GM12878 (cell line): ENCODE measurements at regions not wholly inside any gene's neighbourhood (a gene's known extent, or its start where the extent isn't known, plus 50 kb on each side); places are given as distances from the start of the nearest gene placed in this dataset.

Experiments
- ATAC-seq: fragments of 200-7000 bp; cut with Tn5 transposase; 3 replicates; pipeline ENCODE4 v1.9.1; 2020; ENCODE audit warnings: mild to moderate bottlenecking, moderate library complexity
- BruUV-seq: library from RNA; stranded (reverse); fragments of 400-500 nt; replicated peaks from 2 replicates; lab custom pipeline; 2021; lab: Mats Ljungman, UMichigan
- CTCF ChIA-PET: fragments of 300-600 bp; sonication (Branson Sonifier 250); formaldehyde crosslinking; extraction: SDS; loops from one replicate; lab custom pipeline; 2021; ENCODE audit warnings: inconsistent platforms; lab: Yijun Ruan, JAX
- POLR2A ChIA-PET: fragments of 350-600 bp; formaldehyde crosslinking; extraction: SDS; loops from one replicate; lab custom pipeline; 2021; ENCODE audit warnings: inconsistent platforms; lab: Charles Lee
- RAD21 ChIA-PET: fragments of 300-600 bp; sonication (Branson Sonifier 250); formaldehyde crosslinking; loops from one replicate; lab custom pipeline; 2023; ENCODE audit warnings: antibody characterized with exemption; ENCODE audit not compliant: unreplicated experiment; lab: Charles Lee
- SMC1A ChIA-PET: fragments of 300-600 bp; sonication (Branson Sonifier 250); formaldehyde crosslinking; loops from one replicate; lab custom pipeline; 2023; ENCODE audit not compliant: unreplicated experiment, uncharacterized antibody; lab: Charles Lee
- DNase-seq: peaks from one replicate; pipeline ENCODE4 v3.0.0-alpha.2; 2011; ENCODE audit warnings: low read depth, low spot score
- FAIRE-seq: peaks from 3 replicates; lab custom pipeline; 2011; peaks lifted over from hg19 to GRCh38; lab: Jason Lieb, UNC
- H2AFZ ChIP-seq: 2 replicates; pipeline ENCODE4 v1.6.0; 2011; ENCODE audit warnings: low read depth, low read length, control low read depth; ENCODE audit not compliant: control insufficient read depth
- H3K27ac ChIP-seq: 2 replicates; pipeline ENCODE4 v1.5.1; 2011; ENCODE audit warnings: control low read depth; ENCODE audit not compliant: control insufficient read depth, insufficient read depth
- H3K27me3 ChIP-seq, 2 experiments: replicated peaks in 1 of 2; 2 replicates each; pipeline versions ENCODE4 v1.6.0 to v1.6.1; 2011; ENCODE audit warnings: low read length in 1 of 2; ENCODE audit not compliant: control insufficient read depth in 2 of 2, insufficient read depth in 2 of 2
- H3K36me3 ChIP-seq, 2 experiments: 2 replicates each; pipeline ENCODE4 v1.5.1; 2011; ENCODE audit warnings: low read length in 1 of 2; ENCODE audit not compliant: control insufficient read depth in 2 of 2, insufficient read depth in 2 of 2
- H3K4me1 ChIP-seq: 2 replicates; pipeline ENCODE4 v1.6.1; 2011; ENCODE audit warnings: mild to moderate bottlenecking, low read length, moderate library complexity, mixed read lengths; ENCODE audit not compliant: control insufficient read depth, insufficient read depth
- H3K4me2 ChIP-seq: 2 replicates; pipeline ENCODE4 v1.6.0; 2011; ENCODE audit warnings: control low read depth; ENCODE audit not compliant: control insufficient read depth, insufficient read depth
- H3K4me3 ChIP-seq: fragments of 200-600 bp; sonication (generic); 2 replicates; pipeline ENCODE4 v1.5.1; 2016
- H3K79me2 ChIP-seq: 2 replicates; pipeline ENCODE4 v1.6.0; 2011; ENCODE audit warnings: low read length; ENCODE audit not compliant: control insufficient read depth, insufficient read depth
- H3K9ac ChIP-seq: 2 replicates; pipeline ENCODE4 v1.8.0; 2011; ENCODE audit warnings: low read length, control low read depth, mixed read lengths; ENCODE audit not compliant: control insufficient read depth, insufficient read depth
- H3K9me3 ChIP-seq: replicated peaks from 3 replicates; pipeline ENCODE4 v1.5.1; 2011; ENCODE audit warnings: mild to moderate bottlenecking, low read length; ENCODE audit not compliant: control insufficient read depth, insufficient read depth
- H4K20me1 ChIP-seq: 2 replicates; pipeline ENCODE4 v1.6.0; 2011; ENCODE audit not compliant: control insufficient read depth, insufficient read depth
- CEBPB ChIP-seq, 2 experiments: fragments of 150-350 bp in 1 of 2; IDR thresholded peaks; 2 replicates each; pipeline ENCODE4 v1.6.1; 2012 to 2014; ENCODE audit warnings: low read depth in 2 of 2, low read length in 2 of 2, borderline replicate concordance in 1 of 2, inconsistent platforms in 1 of 2
- CHD2 ChIP-seq: IDR thresholded peaks from 2 replicates; pipeline ENCODE4 v1.6.1; 2011; ENCODE audit warnings: low read depth, low read length, improper control_type of control experiment, borderline replicate concordance
- CUX1 ChIP-seq: IDR thresholded peaks from 2 replicates; pipeline ENCODE4 v1.6.1; 2012; ENCODE audit warnings: improper control_type of control experiment, low read depth, low read length; ENCODE audit not compliant: insufficient replicate concordance
- FOXK2 ChIP-seq: fragments of 450-650 bp; IDR thresholded peaks from 2 replicates; pipeline ENCODE4 v1.6.1; 2017; ENCODE audit warnings: mild to moderate bottlenecking, moderate library complexity
- HCFC1 ChIP-seq: fragments of 150-350 bp; IDR thresholded peaks from 2 replicates; pipeline ENCODE4 v1.6.1; 2014; ENCODE audit warnings: low read length
- KDM1A ChIP-seq: fragments of 200-600 bp; sonication (generic); IDR thresholded peaks from 2 replicates; pipeline ENCODE4 v1.6.1; 2016; ENCODE audit warnings: borderline replicate concordance
- MXI1 ChIP-seq: fragments of 150-350 bp; IDR thresholded peaks from 2 replicates; pipeline ENCODE4 v1.6.1; 2011; ENCODE audit warnings: low read depth, mild to moderate bottlenecking, inconsistent platforms, low read length, improper control_type of control experiment
- PKNOX1 ChIP-seq: fragments of 450-650 bp; IDR thresholded peaks from 2 replicates; pipeline ENCODE4 v1.6.1; 2016; ENCODE audit warnings: mild to moderate bottlenecking
- SMARCA5 ChIP-seq: fragments of 450-650 bp; IDR thresholded peaks from 2 replicates; pipeline ENCODE4 v1.6.1; 2017; ENCODE audit warnings: mild to moderate bottlenecking
- YBX1 ChIP-seq: fragments of 450-650 bp; IDR thresholded peaks from 2 replicates; pipeline ENCODE4 v1.6.1; 2016; ENCODE audit warnings: antibody characterized with exemption
- WGBS: methylation state at CpG from one replicate; pipeline ENCODE4 v1.1.6; 2016; ENCODE audit warnings: low lambda C conversion rate; ENCODE audit not compliant: insufficient replicate concordance, insufficient coverage; ENCODE audit errors: missing lambda C conversion rate; 5-methylcytosine and 5-hydroxymethylcytosine counted together
- in situ Hi-C: fragments of 300-500 bp; cut with MboI; formaldehyde crosslinking; loops from 9 replicates; pipeline ENCODE4 v1.14.3; 2018; ENCODE audit warnings: mixed read lengths
- intact Hi-C: fragments of 100-400 bp; cut with micrococcal nuclease; formaldehyde crosslinking; loops from one replicate; pipeline ENCODE4 v1.14.2; 2022; ENCODE audit not compliant: unreplicated experiment

GRCh38 chr14:98792171-98792570 lies 479.8 kb downstream of the BCL11B start:
- TF ChIP-seq MXI1 (no peak), YBX1 (no peak), PKNOX1 (no peak), FOXK2 (no peak), CHD2 (no peak), HCFC1 (no peak), CEBPB (IDR thresholded peaks at IDR 0.05; ENCODE audit: borderline replicate concordance in 1 of 2, low read depth in 2 of 2, low read length in 2 of 2) (no peak), KDM1A (no peak), SMARCA5 (no peak), CUX1 (no peak)
- ChIA-PET POLR2A (no interaction called here), SMC1A (interaction anchor here (0.6 to 1.5 kb wide), 2 partner anchors 8 to 26 kb away, joined by 3 read pairs; no protein-coding TSS in a partner anchor), RAD21 (no interaction called here), CTCF (no interaction called here)
- no peak for ATAC-seq
- BruUV-seq = no TSS peak
- Histone ChIP-seq H3K4me1 (no peaks in the 10 kb centered on the region), H3K4me2 (no peak overlapping the region), H3K9me3 (no peaks in the 10 kb centered on the region), H3K27me3 (no peaks in the 10 kb centered on the region), H3K9ac (no peak overlapping the region), H3K4me3 (no peak overlapping the region), H2AFZ (no peak overlapping the region), H3K36me3 (no peaks in the 10 kb centered on the region), H3K27ac (no peak overlapping the region), H4K20me1 (no peaks in the 10 kb centered on the region), H3K79me2 (no peaks in the 10 kb centered on the region)
- intact Hi-C loops = no loop called here
- no peak for DNase-seq
- whole genome bisulfite sequencing = 80% methylated on average over 1 of the region's 1 CpG
- FAIRE-seq = no peak
- in situ Hi-C loops = no loop called here
